Spleen (tissue), 11 donors: ENCODE measurements at regions not wholly inside any gene's neighbourhood (a gene's known extent, or its start where the extent isn't known, plus 50 kb on each side); places are given as distances from the start of the nearest gene placed in this dataset.

ENCODE experiments used
- DNase-seq: peaks from one replicate; pipeline ENCODE4 v3.0.0-alpha.2; 2020
- H3K27ac ChIP-seq, 8 donors: fragments of 200-600 bp; sonication (generic) in 7 of 8; 1 replicate in 4 of 8; 2 replicates in 4 of 8; pipeline versions ENCODE4 v1.5.0 to v1.8.0; 2016 to 2021; ENCODE audit warnings: inconsistent platforms in 4 of 8, mild to moderate bottlenecking in 4 of 8, moderate library complexity in 1 of 8
- H3K27me3 ChIP-seq, 7 donors: fragments of 200-600 bp; sonication (generic) in 6 of 7; replicated peaks in 1 of 7; 1 replicate in 4 of 7; 2 replicates in 3 of 7; pipeline versions ENCODE4 v1.5.0 to v1.8.0; 2016 to 2021; ENCODE audit warnings: inconsistent platforms in 3 of 7, mild to moderate bottlenecking in 1 of 7
- H3K36me3 ChIP-seq, 6 donors: fragments of 200-600 bp; sonication (generic) in 5 of 6; 1 replicate in 4 of 6; 2 replicates in 2 of 6; pipeline versions ENCODE4 v1.5.0 to v1.8.0; 2016 to 2021; ENCODE audit warnings: inconsistent platforms in 2 of 6
- H3K4me1 ChIP-seq, 6 donors: fragments of 200-600 bp; sonication (generic) in 5 of 6; 1 replicate in 3 of 6; 2 replicates in 3 of 6; pipeline versions ENCODE4 v1.5.0 to v1.8.0; 2016 to 2021; ENCODE audit warnings: inconsistent platforms in 3 of 6
- H3K4me3 ChIP-seq, 8 donors: fragments of 200-600 bp; sonication (generic) in 7 of 8; 1 replicate in 4 of 8; 2 replicates in 4 of 8; pipeline versions ENCODE4 v1.5.0 to v1.8.0; 2016 to 2021; ENCODE audit warnings: inconsistent platforms in 4 of 8, mild to moderate bottlenecking in 4 of 8, moderate library complexity in 2 of 8
- H3K9me3 ChIP-seq, 8 donors: fragments of 200-600 bp; sonication (generic) in 7 of 8; 1 replicate in 4 of 8; 2 replicates in 4 of 8; pipeline versions ENCODE4 v1.5.0 to v1.8.0; 2016 to 2021; ENCODE audit warnings: inconsistent platforms in 4 of 8
- POLR2A ChIP-seq, 3 donors: fragments of 450-650 bp; IDR thresholded peaks; one replicate each; pipeline ENCODE4 v1.5.1; 2017; ENCODE audit warnings: antibody characterized with exemption in 3 of 3, mild to moderate bottlenecking in 1 of 3
- POLR2AphosphoS5 ChIP-seq, 3 donors: sonication (generic); formaldehyde crosslinking; IDR thresholded peaks; one replicate each; pipeline ENCODE4 v1.5.1; 2017; ENCODE audit warnings: antibody characterized with exemption in 3 of 3
- WGBS, 5 donors: extraction: QIAGEN DNeasy Blood & Tissue Kit in 3 of 5; methylation state at CpG; one replicate each; pipeline versions ENCODE4 v1.1.5 to v1.1.7; 2013 to 2018; 5-methylcytosine and 5-hydroxymethylcytosine counted together
- intact Hi-C: fragments of 100-400 bp; cut with DNase I; formaldehyde crosslinking; loops from one replicate; pipeline ENCODE4 v1.15.0; 2023; ENCODE audit warnings: low total_unique reads
- TF ChIP-seq, protein P1 (sequence below), 11 experiments: fragments of 200-600 bp in 7 of 11; fragments of 450-650 bp in 4 of 11; sonication (generic) in 4 of 11; IDR thresholded peaks in 8 of 11; conservative IDR thresholded peaks in 3 of 11; 1 replicate in 7 of 11; 2 replicates in 4 of 11; pipeline versions ENCODE4 v1.4.0 to v1.8.0; 2016 to 2021; ENCODE audit warnings: antibody characterized with exemption in 11 of 11, inconsistent platforms in 4 of 11, mild to moderate bottlenecking in 1 of 11
- donor health status: healthy with polysubstance abuse.
- donor health status: DM: no; HTN: no; CAD: no; lungs with moderate emphysema.
- donor health status: DM: no; HTN: no; CAD: no.
- donor health status: Bipolar disorder and iron deficiency.
- donor health status: healthy.
- donor health status: DM: no; HTN: no; CAD: no.
- donor health status: DM: yes; HTN: yes; CAD: no.

GRCh38 chr10:36559412-36560400 is 565.7 kb upstream of the ANKRD30A start:
- no peaks in the 10 kb centered on the region for H3K4me1 ChIP-seq
- no peak overlapping the region for H3K4me3 ChIP-seq
- whole genome bisulfite sequencing, 5 donors = 44 to 66% (median 53%) methylated on average over 8 of the region's 8 CpGs
- no peaks in the 10 kb centered on the region for H3K36me3 ChIP-seq
- TF ChIP-seq POLR2A (IDR thresholded peaks at IDR 0.05) (no peak), POLR2AphosphoS5 (IDR thresholded peaks at IDR 0.05) (no peak)
- TF ChIP-seq, protein P1, sequence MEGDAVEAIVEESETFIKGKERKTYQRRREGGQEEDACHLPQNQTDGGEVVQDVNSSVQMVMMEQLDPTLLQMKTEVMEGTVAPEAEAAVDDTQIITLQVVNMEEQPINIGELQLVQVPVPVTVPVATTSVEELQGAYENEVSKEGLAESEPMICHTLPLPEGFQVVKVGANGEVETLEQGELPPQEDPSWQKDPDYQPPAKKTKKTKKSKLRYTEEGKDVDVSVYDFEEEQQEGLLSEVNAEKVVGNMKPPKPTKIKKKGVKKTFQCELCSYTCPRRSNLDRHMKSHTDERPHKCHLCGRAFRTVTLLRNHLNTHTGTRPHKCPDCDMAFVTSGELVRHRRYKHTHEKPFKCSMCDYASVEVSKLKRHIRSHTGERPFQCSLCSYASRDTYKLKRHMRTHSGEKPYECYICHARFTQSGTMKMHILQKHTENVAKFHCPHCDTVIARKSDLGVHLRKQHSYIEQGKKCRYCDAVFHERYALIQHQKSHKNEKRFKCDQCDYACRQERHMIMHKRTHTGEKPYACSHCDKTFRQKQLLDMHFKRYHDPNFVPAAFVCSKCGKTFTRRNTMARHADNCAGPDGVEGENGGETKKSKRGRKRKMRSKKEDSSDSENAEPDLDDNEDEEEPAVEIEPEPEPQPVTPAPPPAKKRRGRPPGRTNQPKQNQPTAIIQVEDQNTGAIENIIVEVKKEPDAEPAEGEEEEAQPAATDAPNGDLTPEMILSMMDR (IDR thresholded peaks at IDR 0.05 in 8 of 11, conservative IDR thresholded peaks at IDR 0.05 in 3 of 11) = no peak
- H3K27me3 ChIP-seq = no peaks in the 10 kb centered on the region
- H3K9me3 ChIP-seq = no peaks in the 10 kb centered on the region
- no peak for DNase-seq
- intact Hi-C loops = no loop called here
- peak overlapping the region in 4 of 8 donors; percentile 2 to 34 (median 18) for H3K27ac ChIP-seq

GRCh38 chr10:36556468-36556867 is 568.9 kb upstream of the ANKRD30A start:
- no peak for TF ChIP-seq POLR2AphosphoS5 (IDR thresholded peaks at IDR 0.05)
- Histone ChIP-seq H3K36me3 (no peaks in the 10 kb centered on the region), H3K27me3 (no peaks in the 10 kb centered on the region), H3K27ac (no peak overlapping the region), H3K4me3 (no peak overlapping the region), H3K9me3 (no peaks in the 10 kb centered on the region), H3K4me1 (no peaks in the 10 kb centered on the region)
- DNase-seq = no peak
- intact Hi-C loops = no loop called here
- WGBS, 5 donors = 37 to 74% (median 44%) methylated on average over 2 of the region's 2 CpGs

- Histone ChIP-seq H3K4me3 (no peak overlapping the region), H3K36me3 (no peaks in the 10 kb centered on the region), H3K4me1 (no peaks in the 10 kb centered on the region), H3K27me3 (no peaks in the 10 kb centered on the region), H3K9me3 (no peaks in the 10 kb centered on the region), H3K27ac (no peak overlapping the region)
- TF ChIP-seq POLR2A (IDR thresholded peaks at IDR 0.05) (no peak), POLR2AphosphoS5 (IDR thresholded peaks at IDR 0.05) (no peak)
- TF ChIP-seq, protein P1 (IDR thresholded peaks at IDR 0.05 in 8 of 11, conservative IDR thresholded peaks at IDR 0.05 in 3 of 11) = no peak
- 59 to 84% (median 81%) methylated on average over 2 of the region's 2 CpGs for WGBS, 5 donors
- no peak for DNase-seq
- intact Hi-C loops = no loop called here
Observed at GRCh38 chr10:36555036-36555435, 570.4 kb upstream of the ANKRD30A start.

DNA sequence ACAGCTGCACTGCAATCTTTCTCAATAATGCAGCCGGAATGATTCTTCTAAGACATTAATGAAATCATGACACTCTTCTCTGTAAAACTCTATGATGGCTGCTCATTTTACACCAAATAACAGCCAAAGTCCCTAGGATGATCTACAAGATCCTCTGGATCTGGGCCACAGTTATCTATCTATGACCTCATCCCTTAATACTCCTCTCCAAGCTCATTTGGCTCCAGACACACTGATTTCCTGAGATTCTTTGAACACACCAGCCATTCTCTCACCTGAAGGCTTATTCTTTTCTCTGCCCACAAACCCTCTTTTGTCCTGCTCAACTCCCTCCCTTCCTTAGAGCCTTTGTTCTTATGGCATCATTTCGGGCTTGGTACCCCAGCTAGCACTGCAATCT is 577.4 kb upstream of the ANKRD30A start:
- no peaks in the 10 kb centered on the region for H3K4me1 ChIP-seq
- H3K27me3 ChIP-seq = no peaks in the 10 kb centered on the region
- H3K9me3 ChIP-seq = peaks cover 0 to 6% (median 0%) of the 10 kb centered on the region in 8 donors
- TF ChIP-seq, protein P1 (IDR thresholded peaks at IDR 0.05 in 8 of 11, conservative IDR thresholded peaks at IDR 0.05 in 3 of 11) = no peak
- 85 to 91% (median 87%) methylated on average over 2 of the region's 2 CpGs for WGBS, 5 donors
- no peak for DNase-seq
- intact Hi-C loops = no loop called here
- no peak overlapping the region for H3K4me3 ChIP-seq
- H3K27ac ChIP-seq = no peak overlapping the region
- H3K36me3 ChIP-seq = no peaks in the 10 kb centered on the region
